Erythroblast (primary cell): ENCODE measurements at regions not wholly inside any gene's neighbourhood (a gene's known extent, or its start where the extent isn't known, plus 50 kb on each side); places are given as distances from the start of the nearest gene placed in this dataset.

Experiments
- GATA1 ChIP-seq: IDR thresholded peaks from 2 replicates; pipeline ENCODE4 v1.6.1; 2011; ENCODE audit warnings: low read depth, mild to moderate bottlenecking, control low read depth, low read length, moderate library complexity
- POLR2A ChIP-seq: IDR thresholded peaks from 2 replicates; pipeline ENCODE4 v1.6.1; 2011; ENCODE audit warnings: mild to moderate bottlenecking, low read length

DNA sequence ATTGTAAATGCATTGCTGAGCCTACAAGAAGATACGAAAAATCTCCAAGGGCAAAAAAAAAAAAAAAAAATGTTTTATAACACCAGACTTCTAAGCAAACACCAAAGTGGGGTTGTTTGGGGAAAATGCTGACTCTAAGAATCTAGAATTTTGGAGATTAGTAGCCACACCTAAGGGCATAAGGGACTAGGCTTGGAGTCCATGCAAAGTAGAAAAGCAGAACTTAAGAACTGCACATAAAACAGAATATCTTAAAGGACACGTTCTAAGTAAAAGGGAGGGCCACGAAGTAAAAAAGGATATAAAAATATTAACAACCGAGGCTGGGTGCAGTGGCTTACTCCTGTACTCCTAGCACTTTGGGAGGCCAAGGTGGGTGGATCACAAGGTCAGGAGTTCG is 269.8 kb upstream of the AUTS2 start:
- TF ChIP-seq POLR2A (no peak), GATA1 (no peak)
